ENCODE measurements at regions not wholly inside any gene's neighbourhood (a gene's known extent, or its start where the extent isn't known, plus 50 kb on each side); places are given as distances from the start of the nearest gene placed in this dataset.

- in situ Hi-C loops (cut with HindIII; ENCODE audit: low pct_ligation_motif_present, low pct_unique_long_range_greater_than_20kb, low sequenced_read_pairs), result no loop called here
- no peak for DNase-seq
These were observed 289.9 kb downstream of the DHX35 start for GRCh38 chr20:39252035-39252434.

DNA sequence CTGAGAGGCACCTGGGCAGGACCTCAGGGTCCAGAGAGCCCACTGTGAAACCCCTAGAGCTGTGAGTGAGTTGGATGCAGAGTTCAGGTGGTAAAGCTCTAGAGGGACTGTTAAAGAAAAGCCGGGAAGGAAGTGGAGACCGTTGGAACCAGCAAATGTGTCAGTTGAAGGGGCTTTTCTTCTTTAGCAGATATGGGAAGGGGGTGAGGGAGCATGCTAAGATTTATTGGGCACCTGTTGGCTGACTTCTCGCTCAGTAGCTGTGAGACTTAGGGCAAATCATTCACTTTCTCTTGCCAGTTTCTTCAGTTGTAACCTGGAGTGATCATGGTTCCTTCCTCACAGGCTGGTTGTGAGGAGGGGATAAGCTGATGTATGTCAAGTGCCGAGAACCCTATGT is 287.7 kb downstream of the DHX35 start:
- in situ Hi-C loops (cut with HindIII; ENCODE audit: low pct_ligation_motif_present, low pct_unique_long_range_greater_than_20kb, low sequenced_read_pairs), result no loop called here
- no peak for DNase-seq

GRCh38 chr20:39248862-39249485 is 286.8 kb downstream of the DHX35 start:
- DNase-seq, result no peak
- in situ Hi-C loops (cut with HindIII; ENCODE audit: low pct_ligation_motif_present, low pct_unique_long_range_greater_than_20kb, low sequenced_read_pairs), result no loop called here

- no peak for DNase-seq
- in situ Hi-C loops (cut with HindIII; ENCODE audit: low pct_ligation_motif_present, low pct_unique_long_range_greater_than_20kb, low sequenced_read_pairs), result no loop called here
These were observed 286.2 kb downstream of the DHX35 start for GRCh38 chr20:39248171-39248861.

DNA sequence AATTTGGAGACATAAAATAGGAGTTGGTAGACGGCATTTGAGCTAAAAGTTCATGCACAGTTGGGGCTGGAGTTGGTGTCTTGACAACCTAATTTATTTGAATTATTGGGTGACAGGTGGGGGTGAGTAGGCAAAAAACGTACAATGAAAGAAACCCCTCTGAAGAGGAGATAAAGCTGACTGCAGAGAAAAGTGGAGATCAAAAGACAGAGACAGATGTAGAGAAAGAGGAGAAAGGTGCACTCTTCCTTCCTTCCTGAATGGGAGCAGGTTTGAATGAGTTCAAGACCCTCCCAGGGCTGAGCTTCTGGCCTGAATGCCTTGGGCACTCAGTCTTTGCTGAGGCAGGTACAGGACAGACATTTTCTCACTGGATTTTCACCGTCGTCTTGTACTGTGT is 284.3 kb downstream of the DHX35 start:
- in situ Hi-C loops (cut with HindIII; ENCODE audit: low pct_ligation_motif_present, low pct_unique_long_range_greater_than_20kb, low sequenced_read_pairs), result no loop called here
- DNase-seq, result no peak

GRCh38 chr20:39245685-39246311 is 283.7 kb downstream of the DHX35 start:
- DNase-seq, result no peak
- in situ Hi-C loops (cut with HindIII; ENCODE audit: low pct_ligation_motif_present, low pct_unique_long_range_greater_than_20kb, low sequenced_read_pairs), result no loop called here

GRCh38 chr20:39243962-39244361 is 281.8 kb downstream of the DHX35 start:
- in situ Hi-C loops (cut with HindIII; ENCODE audit: low pct_ligation_motif_present, low pct_unique_long_range_greater_than_20kb, low sequenced_read_pairs), result no loop called here

DNA sequence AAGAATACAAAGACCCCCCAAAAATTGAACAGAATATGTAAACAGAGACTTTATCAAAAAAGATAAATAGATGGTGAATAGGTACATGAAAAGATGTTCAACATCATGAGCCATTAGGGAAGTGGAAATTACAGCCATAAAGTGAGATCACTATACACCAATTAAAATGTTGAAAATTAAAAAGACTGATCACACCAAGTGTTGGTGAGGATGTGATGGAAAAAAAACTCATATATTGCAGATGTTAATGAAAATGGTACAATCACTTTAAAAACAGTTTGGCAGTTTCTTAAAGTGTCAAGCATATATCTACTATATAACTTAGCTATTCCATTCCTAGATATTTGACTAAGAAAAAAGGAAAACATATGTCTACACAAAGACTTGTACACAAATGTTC is 280.5 kb downstream of the DHX35 start:
- in situ Hi-C loops (cut with HindIII; ENCODE audit: low pct_ligation_motif_present, low pct_unique_long_range_greater_than_20kb, low sequenced_read_pairs), result no loop called here
- DNase-seq, result no peak

More at GRCh38 chr20:39243962-39244361, 281.8 kb downstream of the DHX35 start:
- DNase-seq, result no peak

DNA sequence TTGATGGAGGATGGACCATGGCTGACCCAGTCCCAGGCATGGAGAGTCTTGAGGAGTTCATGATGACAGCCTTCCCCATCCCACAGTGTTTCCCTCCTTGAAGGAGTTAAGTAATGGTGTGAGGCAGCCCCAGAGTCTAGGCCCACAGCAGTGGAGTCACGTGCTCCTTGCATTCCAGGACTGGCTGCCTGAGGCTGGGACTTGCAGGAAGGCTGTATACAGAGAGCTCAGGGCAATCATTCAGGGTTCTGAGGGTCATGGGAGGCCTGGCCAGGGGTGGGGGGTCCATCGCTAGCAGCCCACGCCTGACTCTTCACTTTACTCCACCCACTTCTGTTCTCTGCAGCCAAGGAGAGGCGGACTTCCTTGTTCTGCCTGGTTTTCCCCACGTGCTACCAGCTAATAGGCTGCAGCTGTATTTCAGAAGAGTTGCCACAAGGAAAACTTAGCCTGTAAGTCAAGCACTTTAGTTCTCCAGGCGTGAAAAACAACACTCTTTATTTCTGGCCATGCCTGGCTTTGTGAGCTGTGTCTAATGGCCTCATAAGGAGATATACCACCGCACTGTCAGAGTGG is 272.5 kb downstream of the DHX35 start:
- DNase-seq, result no peak
- in situ Hi-C loops (cut with HindIII; ENCODE audit: low pct_ligation_motif_present, low pct_unique_long_range_greater_than_20kb, low sequenced_read_pairs), result no loop called here

DNA sequence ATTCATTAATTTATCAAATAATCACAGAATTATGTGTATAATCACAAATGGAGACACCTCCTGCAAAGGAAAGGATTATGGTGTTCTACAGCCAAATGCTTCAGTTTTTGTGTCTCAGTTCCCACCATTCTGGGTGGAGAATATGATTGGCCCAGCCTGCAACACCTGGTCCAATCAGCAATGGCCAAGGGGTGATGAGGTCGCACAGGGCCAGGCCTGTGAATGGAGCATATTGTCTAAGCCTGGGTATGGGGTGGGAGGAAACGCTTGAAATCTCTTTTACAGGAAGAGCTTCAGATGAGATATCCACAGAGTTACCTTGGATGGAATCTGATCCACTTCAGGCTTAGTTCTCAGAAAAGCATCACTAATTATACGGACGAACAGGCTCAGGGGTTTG is 271.6 kb downstream of the DHX35 start:
- in situ Hi-C loops (cut with HindIII; ENCODE audit: low pct_ligation_motif_present, low pct_unique_long_range_greater_than_20kb, low sequenced_read_pairs), result no loop called here
- DNase-seq, result no peak

GRCh38 chr20:39227416-39227815 is 265.3 kb downstream of the DHX35 start:
- in situ Hi-C loops (cut with HindIII; ENCODE audit: low pct_ligation_motif_present, low pct_unique_long_range_greater_than_20kb, low sequenced_read_pairs), result no loop called here
- no peak for DNase-seq

DNA sequence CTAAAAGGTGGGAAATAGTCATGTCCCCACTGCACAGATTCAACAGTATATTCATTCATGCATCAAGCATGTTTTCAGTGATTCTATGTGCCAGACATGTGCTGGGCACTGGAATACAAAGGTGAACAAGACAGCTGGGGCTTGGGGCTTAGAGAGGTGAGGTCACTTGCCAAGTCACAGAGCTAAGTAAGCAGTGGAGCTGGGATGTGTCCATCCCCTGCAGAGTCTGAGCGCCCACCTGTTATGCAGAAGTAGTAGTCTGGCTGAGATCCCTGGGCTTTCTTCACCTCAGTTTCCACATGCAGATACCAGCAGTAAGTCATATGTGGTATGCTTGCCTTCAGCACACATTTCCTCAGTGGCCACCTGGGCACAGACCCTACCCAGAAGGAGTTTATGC is 263.8 kb downstream of the DHX35 start:
- no peak for DNase-seq
- in situ Hi-C loops (cut with HindIII; ENCODE audit: low pct_ligation_motif_present, low pct_unique_long_range_greater_than_20kb, low sequenced_read_pairs), result no loop called here

- in situ Hi-C loops (cut with HindIII; ENCODE audit: low pct_ligation_motif_present, low pct_unique_long_range_greater_than_20kb, low sequenced_read_pairs), result no loop called here
- DNase-seq, result no peak
These were observed 263.4 kb downstream of the DHX35 start for GRCh38 chr20:39225536-39225935.

DNA sequence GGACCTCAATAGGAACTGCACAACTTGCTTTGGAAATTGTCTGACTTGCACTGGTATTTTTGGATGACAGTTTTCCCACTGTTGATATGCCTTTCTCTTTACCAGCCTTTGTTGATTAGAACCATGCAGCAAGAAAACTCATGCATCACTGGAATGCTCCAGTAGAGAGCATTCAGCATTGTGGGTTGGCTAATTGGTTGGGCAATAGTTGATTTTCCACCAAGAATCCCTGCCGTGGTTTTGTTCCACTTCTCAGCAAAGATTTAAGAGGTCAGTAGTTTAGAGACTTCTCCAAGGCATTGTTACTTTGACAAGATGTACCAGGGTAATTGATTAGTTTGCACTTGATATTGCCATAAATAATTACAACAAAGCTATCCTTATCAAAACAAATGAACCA is 260.0 kb downstream of the DHX35 start:
- DNase-seq, result no peak
- in situ Hi-C loops (cut with HindIII; ENCODE audit: low pct_ligation_motif_present, low pct_unique_long_range_greater_than_20kb, low sequenced_read_pairs), result no loop called here

DNA sequence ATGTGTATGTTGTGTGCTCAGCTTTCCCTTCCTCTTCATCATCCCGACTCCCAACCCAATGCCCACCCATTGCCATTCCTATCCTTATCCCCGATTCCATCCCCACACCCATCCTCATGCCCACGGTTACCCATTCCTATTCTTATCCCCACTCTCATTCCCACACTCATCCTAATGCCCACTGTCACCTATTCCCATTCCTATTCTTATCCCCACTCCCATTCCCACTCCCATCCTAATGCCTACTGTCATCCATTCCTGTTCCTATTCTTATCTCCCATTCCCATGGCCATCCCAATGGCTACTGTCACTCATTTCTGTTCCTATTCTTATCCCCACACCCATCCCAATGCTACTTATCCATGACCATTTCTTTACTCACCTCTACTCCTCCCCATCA is 254.1 kb downstream of the DHX35 start:
- no peak for DNase-seq
- in situ Hi-C loops (cut with HindIII; ENCODE audit: low pct_ligation_motif_present, low pct_unique_long_range_greater_than_20kb, low sequenced_read_pairs), result no loop called here

DNA sequence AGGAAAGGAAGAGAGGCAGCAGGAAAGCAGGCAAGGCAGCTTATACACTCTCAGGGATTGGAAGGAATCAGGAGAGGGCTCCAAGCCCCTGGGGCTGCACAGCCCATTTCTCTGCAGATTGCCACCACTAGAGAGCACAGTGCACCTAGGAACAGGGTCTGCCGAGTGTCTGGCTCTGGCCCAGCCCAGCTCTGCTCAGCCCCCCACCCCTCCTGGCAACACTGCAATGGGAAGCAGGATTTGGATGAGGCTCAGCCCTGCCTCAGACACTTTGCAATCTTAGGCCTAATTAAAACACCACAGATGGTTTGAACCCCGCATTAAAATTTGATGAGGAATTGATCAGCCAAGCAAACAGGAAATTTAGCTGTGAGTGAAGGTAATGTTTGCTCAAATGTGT is 252.7 kb downstream of the DHX35 start:
- no peak for DNase-seq
- in situ Hi-C loops (cut with HindIII; ENCODE audit: low pct_ligation_motif_present, low pct_unique_long_range_greater_than_20kb, low sequenced_read_pairs), result no loop called here

DNA sequence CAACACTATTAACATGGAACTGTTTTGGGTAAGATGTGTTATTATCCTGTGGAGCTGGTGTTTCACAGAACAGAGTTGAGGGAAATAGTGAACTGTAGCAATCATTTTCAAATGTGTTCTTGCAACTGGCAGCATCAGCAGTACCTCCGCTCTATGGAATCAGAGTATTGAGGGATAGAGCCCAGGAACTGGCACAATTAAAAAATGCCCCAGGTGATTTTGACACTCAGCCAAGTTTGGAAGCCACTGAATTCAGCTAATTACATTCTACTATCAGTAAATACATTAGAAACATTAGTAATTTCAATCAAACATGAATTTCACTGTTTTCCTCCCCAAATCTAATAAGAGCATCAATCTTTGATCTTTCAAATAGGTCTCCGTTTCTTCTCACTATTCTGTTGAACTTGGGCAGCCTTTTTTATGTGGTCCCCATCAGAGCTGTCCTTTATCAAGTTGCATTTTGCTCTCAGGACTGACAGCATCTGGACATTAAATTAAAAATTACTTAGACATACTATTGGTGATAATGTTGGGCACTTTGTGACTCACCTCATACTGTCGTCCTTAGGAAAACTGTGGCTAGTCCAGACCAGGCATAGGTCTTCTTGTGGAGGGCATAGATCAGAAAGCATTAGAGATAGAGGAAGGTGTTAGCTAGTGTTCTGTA is 251.5 kb downstream of the DHX35 start:
- DNase-seq, result no peak
- in situ Hi-C loops (cut with HindIII; ENCODE audit: low pct_ligation_motif_present, low pct_unique_long_range_greater_than_20kb, low sequenced_read_pairs), result no loop called here

DNA sequence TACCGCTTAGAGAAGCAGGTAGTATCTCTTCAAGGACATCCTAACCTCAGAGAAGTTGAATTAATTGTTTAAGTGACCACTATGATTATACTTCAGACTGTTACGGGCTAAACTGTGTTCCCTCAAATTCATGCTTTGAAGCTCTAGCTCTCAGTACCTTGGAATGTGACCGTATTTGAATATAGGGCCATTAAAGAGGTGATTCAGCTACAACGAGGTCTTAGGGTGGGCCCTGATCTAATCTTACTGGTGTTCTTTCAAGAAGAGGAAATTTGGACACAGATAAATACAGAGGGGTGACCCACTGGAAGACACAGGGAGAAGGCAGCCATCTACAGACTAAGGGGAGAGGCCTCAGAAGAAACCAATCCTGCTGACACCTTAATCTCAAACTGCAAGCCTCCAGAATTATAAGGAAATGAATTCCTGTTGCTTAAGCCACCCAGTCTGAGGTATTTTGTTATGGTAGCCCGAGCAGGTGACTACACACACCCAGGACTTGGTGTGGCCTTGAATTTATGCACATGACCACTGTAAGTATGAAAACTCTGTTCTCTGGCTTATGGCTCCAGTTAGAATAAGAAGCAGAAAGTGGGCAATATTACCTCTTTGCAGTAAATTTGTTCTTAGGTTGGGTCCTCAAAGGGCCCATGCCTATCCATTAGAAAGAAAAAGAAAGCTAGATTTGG is 249.1 kb downstream of the DHX35 start:
- DNase-seq, result no peak
- in situ Hi-C loops (cut with HindIII; ENCODE audit: low pct_ligation_motif_present, low pct_unique_long_range_greater_than_20kb, low sequenced_read_pairs), result no loop called here
